Liver (tissue), 8 donors: ENCODE measurements at regions not wholly inside any gene's neighbourhood (a gene's known extent, or its start where the extent isn't known, plus 50 kb on each side); places are given as distances from the start of the nearest gene placed in this dataset.

Experiments used
- DNase-seq: peaks from one replicate; pipeline ENCODE4 v3.0.0-alpha.2; 2017; ENCODE audit warnings: low spot score
- H3K27ac ChIP-seq, 2 donors: one replicate each; pipeline ENCODE4 v1.7.0; 2013; ENCODE audit warnings: inconsistent platforms in 2 of 2, low read length in 2 of 2, control low read depth in 1 of 2, low read depth in 1 of 2, mild to moderate bottlenecking in 1 of 2
- H3K27me3 ChIP-seq, 4 donors: one replicate each; pipeline versions ENCODE4 v1.6.1 to v1.7.0; 2013; ENCODE audit warnings: low read length in 3 of 4, inconsistent platforms in 1 of 4, mild to moderate bottlenecking in 1 of 4, moderate library complexity in 1 of 4; ENCODE audit not compliant: control insufficient read depth in 4 of 4, insufficient read depth in 4 of 4
- H3K36me3 ChIP-seq, 4 donors: one replicate each; pipeline versions ENCODE4 v1.6.1 to v1.7.0; 2013; ENCODE audit warnings: low read length in 3 of 4, mild to moderate bottlenecking in 3 of 4, low read depth in 1 of 4, moderate library complexity in 1 of 4; ENCODE audit not compliant: control insufficient read depth in 4 of 4, insufficient read depth in 3 of 4
- H3K4me1 ChIP-seq, 4 donors: one replicate each; pipeline versions ENCODE4 v1.6.1 to v1.7.0; 2013; ENCODE audit warnings: low read length in 3 of 4, mild to moderate bottlenecking in 3 of 4, moderate library complexity in 1 of 4; ENCODE audit not compliant: control insufficient read depth in 4 of 4, insufficient read depth in 4 of 4
- H3K4me3 ChIP-seq, 3 donors: one replicate each; pipeline versions ENCODE4 v1.6.1 to v1.7.0; 2013; ENCODE audit warnings: low read length in 3 of 3, control low read depth in 1 of 3, low read depth in 1 of 3, mild to moderate bottlenecking in 1 of 3
- H3K9ac ChIP-seq, 2 donors: one replicate each; pipeline ENCODE4 v1.7.0; 2013; ENCODE audit warnings: low read length in 2 of 2, mild to moderate bottlenecking in 2 of 2, moderate library complexity in 2 of 2, control low read depth in 1 of 2, low read depth in 1 of 2
- H3K9me3 ChIP-seq, 4 donors: one replicate each; pipeline versions ENCODE4 v1.6.1 to v1.7.0; 2013; ENCODE audit warnings: low read length in 3 of 4; ENCODE audit not compliant: control insufficient read depth in 4 of 4
- EGR1 ChIP-seq, 2 donors: IDR thresholded peaks; 2 replicates each; pipeline ENCODE4 v1.6.1; 2016 to 2018; ENCODE audit warnings: antibody characterized with exemption in 2 of 2, low read depth in 2 of 2
- FOXA1 ChIP-seq: IDR thresholded peaks from 2 replicates; pipeline ENCODE4 v1.6.1; 2016; ENCODE audit warnings: antibody characterized with exemption
- FOXA2 ChIP-seq: IDR thresholded peaks from 2 replicates; pipeline ENCODE4 v1.6.1; 2016; ENCODE audit warnings: antibody characterized with exemption
- GABPA ChIP-seq, 2 donors: IDR thresholded peaks in 1 of 2; conservative IDR thresholded peaks in 1 of 2; 2 replicates each; pipeline ENCODE4 v1.6.1; 2016; ENCODE audit warnings: antibody characterized with exemption in 2 of 2, mild to moderate bottlenecking in 1 of 2, moderate library complexity in 1 of 2
- HNF4G ChIP-seq: IDR thresholded peaks from 2 replicates; pipeline ENCODE4 v1.6.1; 2016; ENCODE audit warnings: antibody characterized with exemption
- JUND ChIP-seq, 2 donors: IDR thresholded peaks; 2 replicates each; pipeline ENCODE4 v1.6.1; 2016; ENCODE audit warnings: antibody characterized with exemption in 2 of 2
- NR2F2 ChIP-seq: IDR thresholded peaks from 2 replicates; pipeline ENCODE4 v1.6.1; 2016; ENCODE audit warnings: antibody characterized with exemption
- RXRA ChIP-seq, 2 donors: IDR thresholded peaks; 2 replicates each; pipeline ENCODE4 v1.6.1; 2017 to 2018; ENCODE audit warnings: antibody characterized with exemption in 2 of 2, mild to moderate bottlenecking in 1 of 2
- SP1 ChIP-seq: IDR thresholded peaks from 2 replicates; pipeline ENCODE4 v1.6.1; 2018; ENCODE audit warnings: antibody characterized with exemption, mild to moderate bottlenecking
- TAF1 ChIP-seq: conservative IDR thresholded peaks from 2 replicates; pipeline ENCODE4 v1.6.1; 2016; ENCODE audit warnings: antibody characterized with exemption, mild to moderate bottlenecking
- YY1 ChIP-seq: IDR thresholded peaks from 2 replicates; pipeline ENCODE4 v1.6.1; 2016; ENCODE audit warnings: antibody characterized with exemption, mild to moderate bottlenecking
- WGBS: extraction: QIAGEN DNeasy Blood & Tissue Kit; methylation state at CpG from one replicate; pipeline ENCODE4 v1.1.7; 2013; 5-methylcytosine and 5-hydroxymethylcytosine counted together
- TF ChIP-seq, protein P1 (sequence below): IDR thresholded peaks from 2 replicates; pipeline ENCODE4 v1.6.1; 2016; ENCODE audit warnings: antibody characterized with exemption, mild to moderate bottlenecking
- TF ChIP-seq, protein P2 (sequence below): IDR thresholded peaks from 2 replicates; pipeline ENCODE4 v1.6.1; 2016; ENCODE audit warnings: antibody characterized with exemption
- TF ChIP-seq, protein P3 (sequence below): IDR thresholded peaks from 2 replicates; pipeline ENCODE4 v1.6.1; 2016; ENCODE audit warnings: antibody characterized with exemption
- TF ChIP-seq, protein P4 (sequence below): IDR thresholded peaks from 2 replicates; pipeline ENCODE4 v1.6.1; 2016; ENCODE audit warnings: antibody characterized with exemption
- TF ChIP-seq, protein P5 (sequence below): fragments of 150-350 bp; IDR thresholded peaks from 2 replicates; pipeline ENCODE4 v1.5.1; 2017; ENCODE audit warnings: improper control_type of control experiment, low read depth, low read length; ENCODE audit not compliant: missing input control
- donor health status: healthy.
- donor health status: healthy.
- donor health status: healthy.
- donor health status: healthy.
- donor health status: healthy.

DNA sequence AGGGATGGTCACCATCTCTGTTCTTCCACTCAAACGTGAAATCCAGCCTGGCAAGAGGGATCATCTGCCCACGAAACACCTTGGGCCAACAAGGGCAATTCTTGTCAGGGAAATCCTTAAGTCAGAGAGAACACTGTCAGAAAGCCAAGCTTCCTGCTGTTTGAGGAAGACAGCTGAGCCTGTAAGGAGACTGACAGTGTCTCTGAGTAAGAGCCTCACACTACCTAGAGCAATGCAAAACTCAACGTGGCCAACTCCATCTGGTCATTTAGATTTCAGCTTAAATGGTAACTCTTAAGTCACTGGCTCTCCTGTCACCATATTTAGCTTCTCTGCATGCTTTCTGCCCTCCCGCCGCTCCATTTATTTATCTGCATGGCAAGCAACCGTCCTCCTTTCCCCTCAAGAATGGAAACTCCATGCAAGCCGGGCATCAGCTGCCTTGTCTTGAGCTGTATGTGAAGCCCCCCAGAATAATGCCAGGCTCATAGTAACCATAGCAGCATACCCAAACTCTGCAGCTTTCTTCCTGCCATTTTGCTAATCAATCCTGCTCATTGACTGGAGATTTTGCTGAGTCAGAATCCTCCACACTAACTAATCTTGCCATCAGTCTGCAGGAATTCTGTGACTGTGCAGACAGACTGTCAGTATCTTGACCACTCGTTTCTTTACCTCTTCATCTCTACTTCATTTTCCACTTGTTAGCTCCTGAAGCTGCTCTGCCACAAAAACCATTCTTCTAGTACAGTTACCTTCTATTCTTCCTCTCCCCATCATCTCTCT lies 159.8 kb downstream of the IRS2 start:
- WGBS = 80% methylated on average over 8 of the region's 8 CpGs

More for the DNA sequence above, 159.8 kb downstream of the IRS2 start:
- Histone ChIP-seq H3K9ac (no peak overlapping the region), H3K4me3 (no peak overlapping the region), H3K27me3 (no peaks in the 10 kb centered on the region), H3K9me3 (no peaks in the 10 kb centered on the region), H3K36me3 (no peaks in the 10 kb centered on the region), H3K4me1 (peaks cover 0 to 9% (median 0%) of the 10 kb centered on the region in 4 donors), H3K27ac (no peak overlapping the region)
- DNase-seq = no peak
- TF ChIP-seq JUND (IDR thresholded peaks at IDR 0.05) (no peak), HNF4G (no peak), SP1 (no peak), TAF1 (no peak), GABPA (IDR thresholded peaks at IDR 0.05 in 1 of 2, conservative IDR thresholded peaks at IDR 0.05 in 1 of 2) (no peak), RXRA (IDR thresholded peaks at IDR 0.05) (no peak), FOXA2 (no peak), NR2F2 (no peak), YY1 (no peak), EGR1 (IDR thresholded peaks at IDR 0.05; ENCODE audit: low read depth in 2 of 2) (no peak), FOXA1 (no peak)
- TF ChIP-seq, protein P1, sequence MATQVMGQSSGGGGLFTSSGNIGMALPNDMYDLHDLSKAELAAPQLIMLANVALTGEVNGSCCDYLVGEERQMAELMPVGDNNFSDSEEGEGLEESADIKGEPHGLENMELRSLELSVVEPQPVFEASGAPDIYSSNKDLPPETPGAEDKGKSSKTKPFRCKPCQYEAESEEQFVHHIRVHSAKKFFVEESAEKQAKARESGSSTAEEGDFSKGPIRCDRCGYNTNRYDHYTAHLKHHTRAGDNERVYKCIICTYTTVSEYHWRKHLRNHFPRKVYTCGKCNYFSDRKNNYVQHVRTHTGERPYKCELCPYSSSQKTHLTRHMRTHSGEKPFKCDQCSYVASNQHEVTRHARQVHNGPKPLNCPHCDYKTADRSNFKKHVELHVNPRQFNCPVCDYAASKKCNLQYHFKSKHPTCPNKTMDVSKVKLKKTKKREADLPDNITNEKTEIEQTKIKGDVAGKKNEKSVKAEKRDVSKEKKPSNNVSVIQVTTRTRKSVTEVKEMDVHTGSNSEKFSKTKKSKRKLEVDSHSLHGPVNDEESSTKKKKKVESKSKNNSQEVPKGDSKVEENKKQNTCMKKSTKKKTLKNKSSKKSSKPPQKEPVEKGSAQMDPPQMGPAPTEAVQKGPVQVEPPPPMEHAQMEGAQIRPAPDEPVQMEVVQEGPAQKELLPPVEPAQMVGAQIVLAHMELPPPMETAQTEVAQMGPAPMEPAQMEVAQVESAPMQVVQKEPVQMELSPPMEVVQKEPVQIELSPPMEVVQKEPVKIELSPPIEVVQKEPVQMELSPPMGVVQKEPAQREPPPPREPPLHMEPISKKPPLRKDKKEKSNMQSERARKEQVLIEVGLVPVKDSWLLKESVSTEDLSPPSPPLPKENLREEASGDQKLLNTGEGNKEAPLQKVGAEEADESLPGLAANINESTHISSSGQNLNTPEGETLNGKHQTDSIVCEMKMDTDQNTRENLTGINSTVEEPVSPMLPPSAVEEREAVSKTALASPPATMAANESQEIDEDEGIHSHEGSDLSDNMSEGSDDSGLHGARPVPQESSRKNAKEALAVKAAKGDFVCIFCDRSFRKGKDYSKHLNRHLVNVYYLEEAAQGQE = no peak
- TF ChIP-seq, protein P2, sequence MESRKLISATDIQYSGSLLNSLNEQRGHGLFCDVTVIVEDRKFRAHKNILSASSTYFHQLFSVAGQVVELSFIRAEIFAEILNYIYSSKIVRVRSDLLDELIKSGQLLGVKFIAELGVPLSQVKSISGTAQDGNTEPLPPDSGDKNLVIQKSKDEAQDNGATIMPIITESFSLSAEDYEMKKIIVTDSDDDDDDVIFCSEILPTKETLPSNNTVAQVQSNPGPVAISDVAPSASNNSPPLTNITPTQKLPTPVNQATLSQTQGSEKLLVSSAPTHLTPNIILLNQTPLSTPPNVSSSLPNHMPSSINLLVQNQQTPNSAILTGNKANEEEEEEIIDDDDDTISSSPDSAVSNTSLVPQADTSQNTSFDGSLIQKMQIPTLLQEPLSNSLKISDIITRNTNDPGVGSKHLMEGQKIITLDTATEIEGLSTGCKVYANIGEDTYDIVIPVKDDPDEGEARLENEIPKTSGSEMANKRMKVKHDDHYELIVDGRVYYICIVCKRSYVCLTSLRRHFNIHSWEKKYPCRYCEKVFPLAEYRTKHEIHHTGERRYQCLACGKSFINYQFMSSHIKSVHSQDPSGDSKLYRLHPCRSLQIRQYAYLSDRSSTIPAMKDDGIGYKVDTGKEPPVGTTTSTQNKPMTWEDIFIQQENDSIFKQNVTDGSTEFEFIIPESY = no peak
- TF ChIP-seq, protein P3, sequence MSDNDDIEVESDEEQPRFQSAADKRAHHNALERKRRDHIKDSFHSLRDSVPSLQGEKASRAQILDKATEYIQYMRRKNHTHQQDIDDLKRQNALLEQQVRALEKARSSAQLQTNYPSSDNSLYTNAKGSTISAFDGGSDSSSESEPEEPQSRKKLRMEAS = no peak
- TF ChIP-seq, protein P4, sequence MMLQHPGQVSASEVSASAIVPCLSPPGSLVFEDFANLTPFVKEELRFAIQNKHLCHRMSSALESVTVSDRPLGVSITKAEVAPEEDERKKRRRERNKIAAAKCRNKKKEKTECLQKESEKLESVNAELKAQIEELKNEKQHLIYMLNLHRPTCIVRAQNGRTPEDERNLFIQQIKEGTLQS = no peak
- TF ChIP-seq, protein P5, sequence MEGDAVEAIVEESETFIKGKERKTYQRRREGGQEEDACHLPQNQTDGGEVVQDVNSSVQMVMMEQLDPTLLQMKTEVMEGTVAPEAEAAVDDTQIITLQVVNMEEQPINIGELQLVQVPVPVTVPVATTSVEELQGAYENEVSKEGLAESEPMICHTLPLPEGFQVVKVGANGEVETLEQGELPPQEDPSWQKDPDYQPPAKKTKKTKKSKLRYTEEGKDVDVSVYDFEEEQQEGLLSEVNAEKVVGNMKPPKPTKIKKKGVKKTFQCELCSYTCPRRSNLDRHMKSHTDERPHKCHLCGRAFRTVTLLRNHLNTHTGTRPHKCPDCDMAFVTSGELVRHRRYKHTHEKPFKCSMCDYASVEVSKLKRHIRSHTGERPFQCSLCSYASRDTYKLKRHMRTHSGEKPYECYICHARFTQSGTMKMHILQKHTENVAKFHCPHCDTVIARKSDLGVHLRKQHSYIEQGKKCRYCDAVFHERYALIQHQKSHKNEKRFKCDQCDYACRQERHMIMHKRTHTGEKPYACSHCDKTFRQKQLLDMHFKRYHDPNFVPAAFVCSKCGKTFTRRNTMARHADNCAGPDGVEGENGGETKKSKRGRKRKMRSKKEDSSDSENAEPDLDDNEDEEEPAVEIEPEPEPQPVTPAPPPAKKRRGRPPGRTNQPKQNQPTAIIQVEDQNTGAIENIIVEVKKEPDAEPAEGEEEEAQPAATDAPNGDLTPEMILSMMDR = no peak
